ENCODE measurements at regions not wholly inside any gene's neighbourhood (a gene's known extent, or its start where the extent isn't known, plus 50 kb on each side); places are given as distances from the start of the nearest gene placed in this dataset.

DNA sequence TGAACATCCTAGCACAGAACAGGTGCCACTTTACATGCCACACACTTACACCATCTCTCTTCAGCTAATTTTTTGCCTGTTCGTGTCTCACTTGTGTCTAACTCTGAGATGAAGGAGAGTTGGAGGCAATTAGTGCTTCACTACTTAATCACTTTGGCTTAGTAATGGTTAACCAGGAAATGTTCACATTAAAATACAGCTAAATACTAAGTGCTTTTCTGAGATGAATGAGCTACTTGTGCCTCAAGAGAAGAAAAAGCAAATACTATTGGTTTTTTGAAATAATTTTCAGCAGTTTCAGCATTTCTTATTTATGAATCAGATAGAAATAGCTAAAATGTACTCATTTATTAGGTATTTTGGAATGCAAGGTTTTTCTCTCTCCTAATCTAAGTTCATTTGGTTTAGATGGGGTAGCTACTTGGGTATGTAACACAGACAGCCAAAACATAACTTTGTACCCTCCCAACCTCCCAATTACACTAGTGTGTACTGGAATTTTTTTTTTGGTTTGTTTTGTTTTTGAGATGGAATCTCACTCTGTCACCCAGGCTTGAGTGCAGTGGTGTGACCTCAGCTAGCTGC, 1474.1 kb upstream of the SEL1L start:
- H3K36me3 ChIP-seq, result no peaks in the 10 kb centered on the region
- intact Hi-C loops (cut with DNase I), result no loop called here
- no peaks in the 10 kb centered on the region for H3K4me1 ChIP-seq
- H3K9me3 ChIP-seq, result no peaks in the 10 kb centered on the region
- no peak overlapping the region for H3K27ac ChIP-seq
- no peak for DNase-seq
- H3K4me3 ChIP-seq, result no peak overlapping the region
- no peak overlapping the region for H3K9ac ChIP-seq (ENCODE audit: low read depth in 2 of 2, low read length in 2 of 2)
- H3K27me3 ChIP-seq, result no peaks in the 10 kb centered on the region
- TF ChIP-seq, protein P1, sequence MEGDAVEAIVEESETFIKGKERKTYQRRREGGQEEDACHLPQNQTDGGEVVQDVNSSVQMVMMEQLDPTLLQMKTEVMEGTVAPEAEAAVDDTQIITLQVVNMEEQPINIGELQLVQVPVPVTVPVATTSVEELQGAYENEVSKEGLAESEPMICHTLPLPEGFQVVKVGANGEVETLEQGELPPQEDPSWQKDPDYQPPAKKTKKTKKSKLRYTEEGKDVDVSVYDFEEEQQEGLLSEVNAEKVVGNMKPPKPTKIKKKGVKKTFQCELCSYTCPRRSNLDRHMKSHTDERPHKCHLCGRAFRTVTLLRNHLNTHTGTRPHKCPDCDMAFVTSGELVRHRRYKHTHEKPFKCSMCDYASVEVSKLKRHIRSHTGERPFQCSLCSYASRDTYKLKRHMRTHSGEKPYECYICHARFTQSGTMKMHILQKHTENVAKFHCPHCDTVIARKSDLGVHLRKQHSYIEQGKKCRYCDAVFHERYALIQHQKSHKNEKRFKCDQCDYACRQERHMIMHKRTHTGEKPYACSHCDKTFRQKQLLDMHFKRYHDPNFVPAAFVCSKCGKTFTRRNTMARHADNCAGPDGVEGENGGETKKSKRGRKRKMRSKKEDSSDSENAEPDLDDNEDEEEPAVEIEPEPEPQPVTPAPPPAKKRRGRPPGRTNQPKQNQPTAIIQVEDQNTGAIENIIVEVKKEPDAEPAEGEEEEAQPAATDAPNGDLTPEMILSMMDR (IDR thresholded peaks at IDR 0.05), result no peak

DNA sequence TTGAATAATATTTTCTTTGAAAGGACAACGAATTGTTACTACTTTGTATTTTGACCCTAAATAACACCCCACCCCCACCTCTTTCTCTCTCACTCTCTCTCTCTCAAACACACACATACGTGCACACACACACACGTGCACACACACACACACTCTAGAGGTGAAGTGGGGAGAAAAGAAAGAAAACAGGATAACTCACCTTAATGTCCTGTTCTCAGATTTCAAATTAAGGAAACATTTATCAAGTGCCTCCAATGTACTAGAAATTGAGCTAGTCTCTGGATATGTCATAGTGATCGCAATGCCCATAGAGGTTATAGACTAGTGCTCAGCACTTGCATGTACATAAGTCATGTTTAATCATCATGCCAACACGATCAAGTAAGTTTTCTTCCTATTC, 1483.6 kb upstream of the SEL1L start:
- DNase-seq, result no peak
- Histone ChIP-seq H3K9me3 (no peaks in the 10 kb centered on the region), H3K4me3 (no peak overlapping the region), H3K9ac (ENCODE audit: low read depth in 2 of 2, low read length in 2 of 2) (no peak overlapping the region), H3K27ac (no peak overlapping the region), H3K27me3 (no peaks in the 10 kb centered on the region), H3K4me1 (no peaks in the 10 kb centered on the region), H3K36me3 (no peaks in the 10 kb centered on the region)
- TF ChIP-seq, protein P1 (IDR thresholded peaks at IDR 0.05), result no peak
- intact Hi-C loops (cut with DNase I), result no loop called here

DNA sequence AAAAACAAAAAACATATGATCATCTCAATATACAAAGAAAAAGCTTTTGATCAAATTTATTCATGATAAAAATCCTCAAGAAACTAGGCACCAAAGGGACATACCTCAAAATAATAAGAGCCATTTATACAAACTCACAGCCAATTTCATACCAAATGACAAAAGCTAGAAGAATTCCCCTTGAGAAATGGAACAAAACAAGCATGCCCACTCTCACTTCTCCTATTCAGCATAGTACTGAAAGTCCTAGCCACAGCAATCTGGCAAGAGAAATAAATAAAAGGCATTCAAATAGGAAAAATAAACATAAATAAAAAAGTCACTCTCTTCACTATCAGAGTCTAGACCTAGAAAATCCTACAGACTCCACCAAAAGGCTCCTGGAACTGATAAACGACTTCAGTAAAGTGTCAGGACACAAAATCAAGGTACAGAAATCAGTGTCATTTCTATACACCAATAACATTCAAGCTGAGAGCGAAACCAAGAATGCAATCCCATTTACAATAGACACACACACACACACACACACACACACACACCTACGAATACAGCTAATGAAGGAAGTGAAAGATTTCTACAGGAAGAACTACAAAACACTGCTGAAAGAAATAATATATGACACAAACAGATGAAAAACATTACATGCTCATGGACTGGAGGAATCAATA, 1486.2 kb upstream of the SEL1L start:
- no peak for DNase-seq
- TF ChIP-seq, protein P1 (IDR thresholded peaks at IDR 0.05), result no peak
- intact Hi-C loops (cut with DNase I), result no loop called here
- H3K9ac ChIP-seq (ENCODE audit: low read depth in 2 of 2, low read length in 2 of 2), result no peak overlapping the region
- H3K27me3 ChIP-seq, result no peaks in the 10 kb centered on the region
- no peaks in the 10 kb centered on the region for H3K36me3 ChIP-seq
- H3K27ac ChIP-seq, result no peak overlapping the region
- H3K4me1 ChIP-seq, result no peaks in the 10 kb centered on the region
- no peak overlapping the region for H3K4me3 ChIP-seq
- no peaks in the 10 kb centered on the region for H3K9me3 ChIP-seq

DNA sequence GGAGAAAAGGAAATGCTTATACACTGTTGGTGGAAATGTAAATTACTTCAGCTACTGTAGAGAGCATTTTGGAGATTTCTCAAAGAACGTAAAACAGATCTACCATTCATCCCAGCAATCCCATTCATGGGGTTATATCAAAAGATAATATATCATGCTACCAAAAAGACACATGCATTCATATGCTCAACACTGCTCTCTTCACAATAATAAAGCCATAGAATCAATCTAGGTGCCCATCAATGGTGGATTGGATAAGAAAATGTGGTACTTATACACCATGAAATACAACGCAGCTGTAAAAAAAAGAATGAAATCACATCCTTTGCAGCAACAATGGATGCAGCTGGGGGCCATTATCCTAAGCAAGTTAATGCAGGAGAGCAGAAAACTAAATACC, 1487.7 kb upstream of the SEL1L start:
- H3K27ac ChIP-seq, result no peak overlapping the region

DNA sequence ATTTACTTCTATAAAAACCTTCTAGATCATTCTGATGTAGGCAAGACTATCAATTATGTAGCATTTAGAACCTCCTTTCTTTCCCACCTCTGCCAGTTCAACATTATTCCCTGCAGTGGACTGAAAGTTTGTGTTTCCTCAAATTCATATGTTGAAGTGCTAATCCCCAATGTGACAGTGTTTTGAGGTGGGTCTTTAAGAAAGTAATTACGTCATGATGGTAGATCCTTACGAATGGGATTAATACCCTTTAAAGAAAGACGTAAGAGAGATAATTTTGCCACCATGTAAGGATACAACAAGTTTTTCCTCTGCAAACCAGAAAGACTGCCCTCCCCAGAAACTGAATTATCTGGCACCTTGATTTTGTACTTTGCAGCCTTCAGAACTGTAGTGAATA, 1489.7 kb upstream of the SEL1L start:
- H3K4me3 ChIP-seq, result no peak overlapping the region
- intact Hi-C loops (cut with DNase I), result no loop called here
- H3K4me1 ChIP-seq, result no peaks in the 10 kb centered on the region
- H3K36me3 ChIP-seq, result no peaks in the 10 kb centered on the region
- H3K9me3 ChIP-seq, result no peaks in the 10 kb centered on the region
- no peak for DNase-seq
- H3K27me3 ChIP-seq, result no peaks in the 10 kb centered on the region
- H3K27ac ChIP-seq, result no peak overlapping the region
- TF ChIP-seq, protein P1 (IDR thresholded peaks at IDR 0.05), result no peak
- no peak overlapping the region for H3K9ac ChIP-seq (ENCODE audit: low read depth in 2 of 2, low read length in 2 of 2)

More for the DNA sequence above, 1487.7 kb upstream of the SEL1L start:
- H3K9ac ChIP-seq (ENCODE audit: low read depth in 2 of 2, low read length in 2 of 2), result no peak overlapping the region
- TF ChIP-seq, protein P1 (IDR thresholded peaks at IDR 0.05), result no peak
- H3K4me3 ChIP-seq, result no peak overlapping the region
- no peaks in the 10 kb centered on the region for H3K36me3 ChIP-seq
- no peaks in the 10 kb centered on the region for H3K4me1 ChIP-seq
- intact Hi-C loops (cut with DNase I), result no loop called here
- DNase-seq, result no peak
- no peaks in the 10 kb centered on the region for H3K27me3 ChIP-seq
- H3K9me3 ChIP-seq, result no peaks in the 10 kb centered on the region
